Heart left ventricle (tissue), 13 donors: ENCODE measurements at regions not wholly inside any gene's neighbourhood (a gene's known extent, or its start where the extent isn't known, plus 50 kb on each side); places are given as distances from the start of the nearest gene placed in this dataset.

Experiments used
- POLR2A ChIP-seq, 2 donors: fragments of 450-650 bp; IDR thresholded peaks; one replicate each; pipeline ENCODE4 v1.6.1; 2017; ENCODE audit warnings: antibody characterized with exemption in 2 of 2, mild to moderate bottlenecking in 2 of 2, moderate library complexity in 2 of 2
- TF ChIP-seq, protein P1 (sequence below), 12 donors: fragments of 200-600 bp; sonication (generic) in 4 of 12; IDR thresholded peaks; one replicate each; pipeline versions ENCODE4 v1.5.0 to v1.8.0; 2018 to 2022; ENCODE audit warnings: antibody characterized with exemption in 12 of 12, mild to moderate bottlenecking in 5 of 12
- donor health status: ischemic (EF 13 %, LVEDD 7.1; RV severe dilation, severe dysfunction).
- donor health status: DM: no; HTN: yes; CAD: no.
- donor health status: DM: no; HTN: no; CAD: no.
- donor health status: ischemic (EF 25% LVEDD 6.9; RV normal size, moderate dysfunction).
- donor health status: ischemic (EF 25% LVEDD 5.7; RV mildly dilated, moderate dysfunction).
- donor health status: ischemic (EF 35%, LVEDD 5.7; RV mildly dilated, moderate dysfunction).
- donor health status: nonischemic (EF 11% LVEDD 7.7; RV severe dilation, severe dysfunction).
- donor health status: DM: yes; HTN: yes; CAD: no.
- donor health status: PGD.
- donor health status: ischemic (EF 29% LVEDD 5.4; RV normal size, mild dysfunction).
- donor health status: nonischemic (EF 23%, LVEDD 6.1; RV moderate dilation, normal function).

DNA sequence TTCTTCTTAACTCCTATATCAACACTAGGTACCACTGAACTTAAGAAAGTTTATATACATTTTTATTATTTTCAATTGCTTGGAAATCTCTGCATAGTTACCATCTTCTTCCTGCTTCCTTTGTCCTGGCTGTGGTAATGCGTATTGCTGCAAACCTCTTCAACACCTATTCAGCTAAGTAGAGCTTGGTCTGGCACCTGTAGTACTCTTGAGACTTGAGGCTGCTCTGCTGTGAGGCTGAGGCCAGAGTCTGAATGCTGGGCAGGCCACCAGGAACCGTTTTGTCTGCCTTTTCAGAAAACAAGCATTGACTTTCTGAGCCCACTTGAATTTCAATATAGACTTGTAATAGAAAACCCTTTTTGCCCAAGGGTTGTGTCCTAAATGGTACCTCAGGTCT is 52.0 kb upstream of the RGS2 start:
- TF ChIP-seq, protein P1, sequence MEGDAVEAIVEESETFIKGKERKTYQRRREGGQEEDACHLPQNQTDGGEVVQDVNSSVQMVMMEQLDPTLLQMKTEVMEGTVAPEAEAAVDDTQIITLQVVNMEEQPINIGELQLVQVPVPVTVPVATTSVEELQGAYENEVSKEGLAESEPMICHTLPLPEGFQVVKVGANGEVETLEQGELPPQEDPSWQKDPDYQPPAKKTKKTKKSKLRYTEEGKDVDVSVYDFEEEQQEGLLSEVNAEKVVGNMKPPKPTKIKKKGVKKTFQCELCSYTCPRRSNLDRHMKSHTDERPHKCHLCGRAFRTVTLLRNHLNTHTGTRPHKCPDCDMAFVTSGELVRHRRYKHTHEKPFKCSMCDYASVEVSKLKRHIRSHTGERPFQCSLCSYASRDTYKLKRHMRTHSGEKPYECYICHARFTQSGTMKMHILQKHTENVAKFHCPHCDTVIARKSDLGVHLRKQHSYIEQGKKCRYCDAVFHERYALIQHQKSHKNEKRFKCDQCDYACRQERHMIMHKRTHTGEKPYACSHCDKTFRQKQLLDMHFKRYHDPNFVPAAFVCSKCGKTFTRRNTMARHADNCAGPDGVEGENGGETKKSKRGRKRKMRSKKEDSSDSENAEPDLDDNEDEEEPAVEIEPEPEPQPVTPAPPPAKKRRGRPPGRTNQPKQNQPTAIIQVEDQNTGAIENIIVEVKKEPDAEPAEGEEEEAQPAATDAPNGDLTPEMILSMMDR (IDR thresholded peaks at IDR 0.05), result no peak
- TF ChIP-seq POLR2A (IDR thresholded peaks at IDR 0.05), result no peak
